Activated CD8-positive, alpha-beta memory T cell treated with anti-CD3 and anti-CD28 coated beads, Interleukin-2, amount 50 U/mL, for 24 hours (primary cell): ENCODE measurements at regions not wholly inside any gene's neighbourhood (a gene's known extent, or its start where the extent isn't known, plus 50 kb on each side); places are given as distances from the start of the nearest gene placed in this dataset.

Source experiments
- DNase-seq: peaks from one replicate; pipeline ENCODE4 v3.0.0-alpha.2; 2020; ENCODE audit errors: extremely low read depth

DNA sequence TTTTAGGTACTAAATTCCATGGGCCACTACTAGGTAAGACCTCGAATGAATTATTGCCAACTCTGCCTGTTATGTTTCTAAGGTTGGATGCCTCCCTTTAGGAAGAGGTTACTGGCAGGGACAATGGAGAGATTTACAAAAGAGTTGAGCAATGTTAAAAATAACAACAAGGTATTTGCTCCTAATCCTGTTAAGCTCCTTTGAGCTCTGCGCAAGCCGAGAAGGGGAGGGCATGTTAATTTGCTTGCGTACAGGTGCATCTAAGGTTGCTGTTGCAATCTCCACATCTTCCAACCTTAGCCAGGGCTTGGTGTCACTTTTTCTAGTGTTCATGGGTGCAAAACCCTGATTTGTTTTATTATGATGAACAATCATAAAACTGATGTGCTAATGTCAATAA, 161.5 kb upstream of the TPM1 start:
- no peak for DNase-seq

DNA sequence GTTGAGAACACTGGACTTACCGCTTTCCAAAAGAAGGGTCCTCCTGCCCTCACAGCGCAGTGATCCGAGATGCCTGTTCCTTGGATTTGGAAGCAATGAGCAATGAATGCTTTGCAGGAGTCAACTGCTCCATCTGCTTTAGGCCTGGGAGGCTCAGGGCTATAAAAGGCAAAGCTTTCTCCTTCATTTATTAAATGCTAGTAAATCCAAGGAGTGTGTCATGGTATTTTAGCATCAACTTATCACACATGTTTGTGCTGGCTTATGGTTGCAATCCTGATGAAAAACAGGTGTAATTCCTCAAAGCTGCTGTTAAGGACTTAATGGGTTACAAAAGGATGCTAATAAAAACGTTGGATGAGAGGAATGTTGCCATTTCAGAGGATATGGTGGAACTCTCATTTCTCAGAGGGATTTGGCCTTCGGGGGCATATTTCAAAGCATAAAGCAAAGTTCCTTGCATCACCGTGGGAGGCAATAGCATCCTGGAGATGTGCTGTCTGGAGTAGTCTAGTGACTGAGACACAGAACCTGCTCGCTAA, 158.5 kb upstream of the TPM1 start:
- no peak for DNase-seq

DNA sequence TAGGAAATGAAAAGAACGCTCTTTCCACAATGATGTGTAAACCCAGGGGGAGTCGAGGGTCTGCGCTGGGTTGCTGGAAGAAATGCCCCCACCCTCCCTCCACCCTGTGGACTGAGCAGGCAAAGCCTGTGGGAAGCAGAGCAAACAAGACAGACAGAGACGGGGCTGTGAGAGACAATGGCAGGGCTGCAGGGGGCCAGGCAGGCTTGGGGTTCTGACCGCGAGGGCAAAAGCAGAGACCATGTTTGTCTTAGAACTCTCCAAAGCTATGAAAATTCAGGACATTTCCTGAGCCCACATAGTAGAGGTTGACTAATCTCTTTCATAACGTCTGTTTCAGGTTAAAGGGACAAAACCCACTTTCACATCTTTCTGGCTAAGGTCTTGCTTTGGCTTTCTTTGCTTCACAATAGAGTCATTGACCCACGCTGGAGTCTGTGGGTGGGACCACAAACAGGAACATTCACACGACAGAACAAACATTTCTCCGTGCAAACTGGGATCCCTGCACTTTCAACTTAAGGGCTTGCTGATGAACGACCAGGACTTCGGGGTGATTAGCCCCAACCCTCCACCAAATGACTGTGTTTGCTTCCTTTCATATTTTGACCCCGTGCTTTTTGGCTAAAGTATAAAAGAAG, 156.0 kb upstream of the TPM1 start:
- DNase-seq: no peak

DNA sequence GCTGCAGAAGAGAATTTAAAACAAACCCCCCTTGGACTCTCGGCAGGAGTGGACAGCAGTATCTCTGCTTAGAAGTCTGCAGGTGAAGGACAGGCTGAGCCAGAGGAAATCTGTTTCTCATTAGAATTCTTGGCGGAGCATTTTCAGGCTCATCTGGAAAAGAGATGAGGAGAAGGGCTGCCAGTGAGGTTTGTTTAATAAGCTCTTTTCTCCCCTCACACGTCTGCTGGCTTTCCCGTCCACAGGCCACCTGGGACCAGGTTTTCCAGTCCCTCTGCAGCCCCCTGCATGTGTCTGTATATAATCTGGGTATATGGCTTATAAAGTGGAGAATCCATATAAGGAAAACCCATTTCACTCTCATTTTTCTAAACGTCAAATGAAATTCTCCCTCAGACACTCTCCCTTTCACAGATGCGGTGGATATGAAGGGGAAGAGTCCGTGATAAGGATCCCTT, 155.4 kb upstream of the TPM1 start:
- DNase-seq: no peak

DNA sequence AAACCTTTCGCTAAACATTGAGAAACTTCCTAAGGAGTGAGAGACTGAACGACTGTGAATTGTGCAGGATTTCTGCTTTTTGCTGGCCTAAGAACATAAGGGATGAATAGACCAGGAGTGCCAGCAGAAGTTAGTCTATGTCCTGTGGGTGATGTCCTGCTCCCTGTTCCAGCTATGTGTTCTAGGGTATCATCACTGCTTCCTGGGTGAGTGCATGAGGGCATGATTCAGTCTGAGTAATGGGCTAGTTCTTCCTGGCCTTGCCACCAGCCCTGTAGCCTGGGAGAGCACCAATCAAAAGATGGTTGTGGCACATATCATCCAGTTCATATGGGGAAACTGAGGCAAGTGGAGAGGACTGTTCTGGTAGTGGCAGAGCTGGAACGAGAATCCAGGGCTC, 153.9 kb upstream of the TPM1 start:
- DNase-seq: no peak

DNA sequence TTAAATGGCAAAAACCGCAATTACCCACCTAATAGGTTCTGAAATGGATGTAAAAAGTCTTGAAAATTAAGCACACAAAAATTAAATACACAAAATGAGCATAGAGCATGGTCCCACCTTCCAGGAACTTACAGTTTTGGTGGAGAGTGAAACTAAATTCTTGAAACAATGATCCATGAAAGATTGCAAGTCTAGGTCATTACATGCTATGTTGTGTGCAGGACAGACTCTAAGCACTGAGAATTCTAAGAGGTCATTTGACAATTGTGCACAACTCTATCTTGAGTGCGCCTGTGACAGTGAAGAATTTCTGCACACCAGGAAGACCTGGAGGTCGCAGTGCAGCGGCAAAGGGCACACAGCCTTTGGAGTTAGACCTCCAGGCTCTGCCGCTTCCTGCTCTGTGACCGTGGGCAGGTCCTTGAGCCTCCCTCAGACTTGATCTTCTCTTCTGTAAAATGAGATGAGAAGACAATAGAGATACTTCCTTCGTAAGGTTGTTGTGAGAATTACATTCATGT, 153.3 kb upstream of the TPM1 start:
- no peak for DNase-seq

DNA sequence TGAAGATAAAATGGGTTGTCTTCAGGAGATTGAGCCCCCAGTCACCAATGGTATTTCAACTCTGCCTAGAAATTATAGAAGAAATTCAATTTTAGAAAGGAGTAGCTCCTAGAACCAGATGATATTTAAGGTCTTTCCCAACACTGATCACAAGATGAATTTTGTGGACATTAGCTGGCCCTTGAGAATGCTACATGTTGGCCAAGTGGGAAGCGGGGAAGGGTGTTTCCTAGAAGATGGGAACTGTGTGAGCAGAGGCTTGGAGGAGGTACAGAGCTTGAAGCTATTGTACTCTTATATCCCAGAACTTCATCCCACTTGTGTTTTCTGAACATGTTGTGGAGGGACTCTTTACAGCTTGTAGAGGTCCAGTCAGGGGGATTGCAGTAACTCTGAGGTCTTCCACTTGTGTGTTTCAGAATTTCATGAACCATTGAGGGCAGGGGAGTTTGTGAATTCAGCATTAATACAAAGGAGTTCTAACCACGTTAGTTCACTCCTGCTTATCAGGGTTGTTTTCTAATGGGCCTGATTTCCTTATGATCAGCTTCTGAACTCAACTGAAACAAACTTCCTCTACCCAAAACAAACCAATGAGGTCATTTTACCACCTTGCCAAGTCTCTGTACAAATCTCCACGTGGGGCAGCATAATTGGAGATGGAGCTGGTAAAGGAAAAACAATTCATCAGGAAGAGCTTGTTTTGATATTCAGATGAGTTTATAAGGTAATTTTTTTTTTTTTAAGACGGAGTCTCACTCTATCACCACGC, 152.6 kb upstream of the TPM1 start:
- DNase-seq: no peak

DNA sequence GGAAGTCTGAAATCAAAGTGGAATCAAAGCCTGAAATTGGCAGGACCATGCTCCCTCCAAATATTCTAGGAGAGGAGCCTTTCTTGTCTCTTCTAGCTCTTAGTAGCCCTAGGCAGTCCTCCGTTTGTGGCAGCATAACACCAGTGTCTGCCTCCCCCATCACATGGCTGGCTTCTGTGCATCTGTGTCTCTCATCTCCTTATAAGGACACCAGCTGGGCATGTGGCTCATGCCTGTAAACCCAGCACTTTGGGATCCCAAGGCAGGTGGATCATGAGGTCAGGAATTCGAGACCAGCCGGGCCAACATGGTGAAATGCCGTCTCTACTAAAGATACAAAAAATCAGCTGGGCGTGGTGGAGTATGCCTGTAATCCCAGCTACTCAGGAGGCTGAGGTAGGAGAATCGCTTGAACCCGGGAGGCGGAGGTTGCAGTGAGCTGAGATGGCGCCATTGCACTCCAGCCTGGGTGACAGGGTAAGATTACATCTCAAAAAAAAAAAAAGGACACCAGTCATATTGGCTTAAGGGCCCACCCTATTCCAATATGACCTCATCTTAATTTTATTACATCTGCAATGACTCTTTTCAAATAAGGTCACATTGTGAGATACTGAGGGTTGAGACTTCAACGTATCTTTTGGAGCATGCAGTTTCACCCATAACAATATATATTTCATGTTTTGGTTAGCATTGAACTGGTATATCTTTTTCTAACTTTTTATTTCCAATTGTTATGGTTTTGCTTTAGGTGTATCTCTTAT, 148.0 kb upstream of the TPM1 start:
- no peak for DNase-seq

DNA sequence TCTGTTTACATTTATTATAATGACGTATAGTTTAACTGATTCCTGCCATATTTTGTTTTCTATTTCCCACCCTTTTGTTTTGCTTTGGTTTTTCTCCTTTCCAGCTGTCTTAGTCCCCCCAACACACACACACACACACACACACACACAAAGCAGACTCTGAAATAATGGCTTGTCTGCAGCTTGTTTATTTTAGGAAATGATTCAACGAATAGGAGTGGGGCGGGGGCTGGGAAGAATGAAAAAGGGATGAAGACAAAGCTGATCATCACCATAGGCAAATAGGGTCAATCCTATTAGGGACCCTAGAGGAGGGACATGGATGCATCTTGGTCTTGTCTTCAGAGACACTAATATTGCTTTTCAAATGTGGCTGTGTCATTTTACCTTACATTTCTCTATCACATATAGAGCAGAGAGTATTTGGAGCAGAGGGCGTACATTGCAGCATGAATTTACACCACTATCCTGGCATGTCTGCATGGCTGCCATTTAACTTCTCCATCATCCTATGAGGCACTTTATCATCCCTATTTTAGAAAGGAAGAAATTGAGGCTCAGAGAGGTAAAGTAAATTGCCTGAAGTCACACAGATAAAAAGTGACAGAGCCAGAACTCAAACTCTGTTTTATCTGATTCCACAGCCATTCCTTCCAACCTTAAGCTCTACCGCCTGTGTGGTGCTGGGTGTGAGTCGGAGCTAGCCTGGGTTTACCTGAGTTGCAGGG, 147.2 kb upstream of the TPM1 start:
- DNase-seq: no peak

DNA sequence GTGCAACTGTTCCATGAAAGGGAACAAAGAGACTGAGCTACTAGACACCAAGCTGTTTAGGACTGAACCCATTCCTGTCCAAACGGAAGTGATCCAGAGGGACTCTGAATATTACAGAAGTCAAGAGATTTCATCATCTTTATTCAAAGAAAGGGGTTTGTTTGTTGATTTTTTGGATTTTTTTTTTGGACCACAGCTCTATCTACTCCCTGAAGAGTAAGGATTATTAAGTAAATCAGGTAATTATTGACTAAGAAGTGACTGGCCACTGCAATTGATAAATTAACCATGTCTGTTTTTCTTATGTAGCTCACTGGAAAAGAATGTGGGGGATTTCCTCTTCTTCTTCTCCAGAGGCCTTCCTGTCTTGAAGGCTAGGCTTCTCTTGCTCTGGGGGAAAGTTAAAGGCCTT, 146.6 kb upstream of the TPM1 start:
- DNase-seq: no peak

DNA sequence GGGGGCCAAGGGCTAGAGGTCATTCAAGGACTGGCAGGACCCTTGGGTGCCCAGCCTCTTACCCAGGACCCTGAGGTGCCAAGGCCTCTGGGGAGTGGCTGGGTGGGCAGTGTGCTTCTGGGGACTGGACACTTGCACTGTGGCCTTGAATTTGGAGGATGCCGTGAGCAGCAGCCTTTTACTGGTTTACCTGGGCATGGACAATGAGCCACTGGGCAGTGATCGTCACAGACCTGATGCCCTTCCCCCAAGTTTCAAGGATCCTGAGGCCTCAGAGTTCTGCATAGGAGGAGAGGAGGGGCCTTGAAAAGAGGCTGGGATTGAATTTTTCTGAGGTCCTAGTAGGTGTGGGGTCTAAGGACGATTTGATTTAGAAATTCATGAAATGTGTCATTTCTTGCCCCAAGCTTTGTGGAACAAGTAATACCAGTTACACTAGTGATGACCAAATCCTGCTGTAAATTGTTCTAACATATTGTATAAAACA, 146.1 kb upstream of the TPM1 start:
- no peak for DNase-seq

DNA sequence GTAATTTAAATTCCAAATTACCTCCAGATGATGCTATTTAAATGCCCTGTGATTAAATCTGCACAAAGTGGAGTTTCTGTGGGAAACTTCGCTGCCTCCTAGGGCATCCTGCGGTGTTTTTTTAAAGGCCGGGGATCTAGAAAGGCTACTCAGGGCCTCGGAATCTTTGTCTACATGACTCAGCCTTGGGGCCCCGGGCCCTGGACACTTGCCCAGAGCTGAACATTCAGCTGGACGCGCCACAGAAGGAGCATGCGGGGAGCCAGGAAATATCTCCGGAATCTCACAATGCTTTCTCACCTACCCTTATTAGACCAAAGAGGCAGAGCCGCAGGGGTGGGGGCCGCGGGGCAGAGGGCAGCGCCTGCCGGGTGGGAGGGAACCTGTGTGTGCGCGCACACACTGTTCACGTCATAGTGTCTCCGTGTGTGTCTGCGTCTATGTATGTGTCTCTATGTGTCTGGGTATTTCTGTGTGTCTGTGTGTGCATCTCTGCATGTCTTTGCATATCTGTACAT, 145.5 kb upstream of the TPM1 start:
- DNase-seq: no peak

DNA sequence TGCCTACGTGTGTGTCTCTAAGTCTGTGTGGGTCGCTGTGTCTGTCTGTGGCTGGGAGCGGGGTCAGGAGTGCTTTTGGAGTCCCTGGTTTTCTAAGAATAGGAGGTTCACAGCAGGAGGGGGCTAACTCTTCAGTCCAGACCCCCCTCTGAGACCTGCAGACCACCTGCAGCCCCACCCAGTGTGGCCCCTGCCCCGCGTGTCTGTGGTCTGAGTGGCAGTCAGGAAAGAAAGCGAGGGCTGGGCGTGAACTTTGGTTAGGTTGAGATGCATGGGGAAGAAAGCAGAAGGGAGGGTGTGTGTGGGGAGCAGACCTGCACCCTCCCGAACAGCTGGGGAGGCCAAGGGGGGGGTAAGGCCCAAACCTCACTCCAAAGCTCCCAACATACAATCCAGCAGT, 144.9 kb upstream of the TPM1 start:
- DNase-seq: no peak

DNA sequence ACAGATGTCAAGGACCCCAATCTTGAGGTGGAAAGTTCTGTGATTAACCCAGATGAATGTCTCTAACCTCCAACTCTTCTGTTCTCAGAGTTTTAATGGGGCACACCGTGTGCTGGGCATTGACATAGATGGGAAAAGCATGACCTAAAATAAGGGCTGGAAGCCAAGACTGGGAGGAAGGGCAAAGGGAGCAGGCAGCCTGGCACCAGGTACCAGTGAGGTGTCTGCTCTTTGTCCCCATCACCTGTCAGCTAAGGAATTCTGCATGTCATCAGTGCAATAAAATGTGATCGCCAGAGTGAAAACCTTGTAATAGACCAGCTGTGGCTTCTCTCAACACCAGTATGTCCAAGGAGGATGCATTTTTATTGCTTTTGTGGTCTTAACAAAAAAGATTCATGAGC, 143.5 kb upstream of the TPM1 start:
- DNase-seq: no peak

DNA sequence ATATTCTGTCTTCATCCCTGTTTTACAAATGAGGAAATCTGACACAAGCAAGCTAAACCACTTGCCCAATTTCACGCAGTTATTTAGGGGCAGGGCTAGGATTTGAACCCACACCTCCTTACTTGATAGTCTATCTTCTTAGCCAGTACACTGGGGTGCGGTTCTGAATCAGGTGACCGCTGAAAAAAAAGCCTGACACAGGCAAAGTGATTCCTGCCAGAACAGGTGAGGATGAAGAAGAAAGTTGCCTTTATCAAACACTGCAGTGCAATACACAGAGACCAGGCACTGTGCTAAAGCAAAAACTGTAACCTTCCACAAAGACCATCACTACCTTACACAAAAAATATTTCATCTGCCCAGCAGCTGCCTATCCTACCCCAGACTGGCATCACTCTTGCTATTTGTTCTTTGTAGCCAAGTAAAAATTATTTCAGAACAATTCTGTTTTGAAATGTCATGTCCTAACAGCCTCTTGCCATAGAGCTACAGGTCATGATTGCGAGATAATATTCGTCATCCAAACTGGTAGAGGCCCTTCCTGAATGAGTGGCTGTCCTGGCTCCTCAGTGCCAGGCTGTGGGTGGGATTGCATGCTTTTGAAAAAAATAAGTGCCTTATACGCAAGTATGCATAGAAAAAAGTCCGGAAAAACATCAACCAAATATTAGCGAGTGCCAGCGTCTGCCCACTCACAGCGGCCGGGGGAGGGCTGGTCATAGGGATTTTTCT, 142.3 kb upstream of the TPM1 start:
- DNase-seq: no peak

DNA sequence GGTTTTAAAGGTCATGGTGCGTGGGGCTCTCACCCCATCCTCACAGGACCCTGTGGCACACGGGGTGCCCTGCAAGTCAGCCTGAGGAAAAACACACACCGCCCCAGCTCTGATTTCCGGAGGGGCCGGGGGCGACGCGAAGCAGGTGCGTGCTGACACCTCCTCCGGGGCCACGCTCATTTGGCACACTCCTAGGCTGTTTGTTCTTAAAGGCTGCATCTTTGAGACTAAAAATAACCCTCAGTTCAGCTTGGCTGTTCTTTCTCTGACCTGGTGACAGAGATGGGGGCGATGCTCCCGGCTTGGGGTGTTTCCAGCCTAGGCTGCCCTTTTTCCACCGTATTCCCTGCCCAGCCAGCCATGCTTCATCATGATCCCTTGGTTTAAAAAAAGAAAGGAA, 141.5 kb upstream of the TPM1 start:
- no peak for DNase-seq

DNA sequence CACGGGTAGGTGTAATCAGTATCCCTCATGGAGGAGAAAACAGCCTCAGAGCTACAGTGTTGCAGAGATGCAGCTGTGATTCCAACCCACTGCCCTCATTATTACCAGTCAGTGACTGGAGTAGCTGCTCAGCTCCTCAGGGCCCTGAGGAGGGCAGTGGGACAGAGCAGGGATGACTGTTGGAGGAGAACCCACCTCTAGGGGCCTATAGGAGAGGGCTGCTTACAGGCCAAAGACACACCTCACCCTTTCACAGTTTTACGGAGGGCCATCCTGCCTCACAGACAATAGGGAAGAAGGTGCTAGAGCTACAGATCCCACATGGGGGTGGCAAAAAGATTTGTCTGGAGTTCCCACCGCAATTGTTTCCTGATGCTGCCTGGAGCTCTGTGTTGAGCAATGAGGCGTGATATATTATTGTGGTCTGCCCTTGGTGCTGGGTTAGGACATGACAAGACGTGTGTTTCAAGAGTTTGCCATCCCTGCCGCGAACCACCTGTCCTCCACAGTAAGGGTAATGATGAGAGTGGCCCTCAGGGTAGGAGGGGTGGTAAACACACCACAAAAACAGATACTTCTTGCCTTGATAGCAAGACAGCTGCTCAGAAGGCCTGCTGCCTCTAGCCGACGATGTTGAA, 140.5 kb upstream of the TPM1 start:
- no peak for DNase-seq

DNA sequence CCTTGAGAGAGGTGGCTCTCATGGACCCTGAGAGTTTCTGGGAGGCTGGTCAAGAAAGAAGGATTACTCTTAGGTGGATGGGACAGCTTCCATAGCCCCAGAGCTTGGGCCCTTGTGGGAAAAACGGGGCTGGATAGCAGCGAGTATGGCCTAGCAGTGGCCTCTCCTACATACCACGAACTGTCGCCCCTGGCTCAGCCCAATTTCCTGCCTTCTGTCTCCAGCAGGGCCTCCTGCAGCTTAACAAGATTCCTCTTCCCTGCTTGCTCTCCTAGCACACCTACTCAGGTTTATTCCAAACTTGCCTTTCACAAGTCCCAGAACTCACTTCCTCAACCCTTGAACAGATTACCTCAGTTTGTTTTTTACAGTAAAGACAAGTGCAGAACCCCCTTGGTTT, 139.7 kb upstream of the TPM1 start:
- DNase-seq: no peak

DNA sequence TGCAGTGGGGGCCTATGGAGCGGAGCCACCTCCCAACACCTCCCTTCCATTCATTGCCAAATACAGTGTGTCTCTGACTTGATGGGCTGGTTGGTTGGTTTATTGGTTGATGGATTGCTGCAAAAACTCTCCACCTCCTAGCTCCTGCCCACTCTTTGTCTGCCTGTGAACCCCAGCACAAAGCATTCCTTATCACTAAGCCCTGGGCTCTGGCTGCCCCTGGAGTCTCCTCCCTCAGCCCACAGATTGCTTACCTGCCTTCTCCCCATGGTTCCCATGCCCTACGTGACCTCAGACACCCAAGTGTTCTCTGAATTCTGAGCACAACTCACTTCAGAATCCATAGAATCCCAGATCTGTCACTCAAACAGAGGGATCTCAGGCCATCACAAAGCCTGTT, 139.1 kb upstream of the TPM1 start:
- DNase-seq: no peak
